Suprapubic skin (tissue), 4 donors: ENCODE measurements at regions not wholly inside any gene's neighbourhood (a gene's known extent, or its start where the extent isn't known, plus 50 kb on each side); places are given as distances from the start of the nearest gene placed in this dataset.

Experiments used
- POLR2A ChIP-seq, 2 donors: fragments of 450-650 bp; IDR thresholded peaks; one replicate each; pipeline ENCODE4 v1.6.1; 2017; ENCODE audit warnings: antibody characterized with exemption in 2 of 2, mild to moderate bottlenecking in 2 of 2, moderate library complexity in 2 of 2
- POLR2AphosphoS5 ChIP-seq, 3 donors: sonication (generic); formaldehyde crosslinking; IDR thresholded peaks; one replicate each; pipeline ENCODE4 v1.6.1; 2017; ENCODE audit warnings: antibody characterized with exemption in 3 of 3
- TF ChIP-seq, protein P1 (sequence below), 2 donors: fragments of 200-600 bp in 1 of 2; fragments of 450-650 bp in 1 of 2; sonication (generic) in 1 of 2; IDR thresholded peaks; one replicate each; pipeline ENCODE4 v1.5.1; 2016 to 2019; ENCODE audit warnings: antibody characterized with exemption in 2 of 2, mild to moderate bottlenecking in 1 of 2, moderate library complexity in 1 of 2

DNA sequence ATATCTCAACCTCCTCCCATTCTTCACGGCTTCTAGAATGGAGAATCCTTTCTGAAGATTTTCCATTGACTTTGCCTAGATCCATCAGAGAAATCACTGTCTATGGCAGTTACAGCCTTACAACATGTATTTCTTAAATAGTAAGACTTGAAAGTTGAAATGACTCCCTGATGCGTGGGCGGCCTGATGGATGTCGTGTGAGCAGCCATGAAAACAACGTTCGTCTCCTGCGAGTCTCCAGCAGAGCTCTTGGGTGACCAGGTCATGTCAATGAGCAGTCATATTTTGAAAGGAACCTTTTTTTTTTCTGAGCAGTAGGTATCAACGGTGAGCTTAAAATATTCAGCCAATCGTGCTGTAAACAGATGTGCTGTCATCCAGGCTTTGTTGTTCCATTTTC lies 139.9 kb upstream of the C14orf180 start:
- TF ChIP-seq, protein P1, sequence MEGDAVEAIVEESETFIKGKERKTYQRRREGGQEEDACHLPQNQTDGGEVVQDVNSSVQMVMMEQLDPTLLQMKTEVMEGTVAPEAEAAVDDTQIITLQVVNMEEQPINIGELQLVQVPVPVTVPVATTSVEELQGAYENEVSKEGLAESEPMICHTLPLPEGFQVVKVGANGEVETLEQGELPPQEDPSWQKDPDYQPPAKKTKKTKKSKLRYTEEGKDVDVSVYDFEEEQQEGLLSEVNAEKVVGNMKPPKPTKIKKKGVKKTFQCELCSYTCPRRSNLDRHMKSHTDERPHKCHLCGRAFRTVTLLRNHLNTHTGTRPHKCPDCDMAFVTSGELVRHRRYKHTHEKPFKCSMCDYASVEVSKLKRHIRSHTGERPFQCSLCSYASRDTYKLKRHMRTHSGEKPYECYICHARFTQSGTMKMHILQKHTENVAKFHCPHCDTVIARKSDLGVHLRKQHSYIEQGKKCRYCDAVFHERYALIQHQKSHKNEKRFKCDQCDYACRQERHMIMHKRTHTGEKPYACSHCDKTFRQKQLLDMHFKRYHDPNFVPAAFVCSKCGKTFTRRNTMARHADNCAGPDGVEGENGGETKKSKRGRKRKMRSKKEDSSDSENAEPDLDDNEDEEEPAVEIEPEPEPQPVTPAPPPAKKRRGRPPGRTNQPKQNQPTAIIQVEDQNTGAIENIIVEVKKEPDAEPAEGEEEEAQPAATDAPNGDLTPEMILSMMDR (IDR thresholded peaks at IDR 0.05), result no peak
- no peak for TF ChIP-seq POLR2A (IDR thresholded peaks at IDR 0.05)
- TF ChIP-seq POLR2AphosphoS5 (IDR thresholded peaks at IDR 0.05), result no peak
